Activated CD4-positive, alpha-beta T cell treated with anti-CD3 and anti-CD28 coated beads, Interleukin-2, amount 50 U/mL, for 16 hours (primary cell): ENCODE measurements at regions not wholly inside any gene's neighbourhood (a gene's known extent, or its start where the extent isn't known, plus 50 kb on each side); places are given as distances from the start of the nearest gene placed in this dataset.

Experiments
- DNase-seq: peaks from one replicate; pipeline ENCODE4 v3.0.0-alpha.2; 2020

GRCh38 chr5:174236070-174236469 lies 190.6 kb downstream of the NSG2 start:
- no peak for DNase-seq

GRCh38 chr5:174239718-174240117 lies 194.2 kb downstream of the NSG2 start:
- no peak for DNase-seq

GRCh38 chr5:174242573-174242972 lies 197.1 kb downstream of the NSG2 start:
- DNase-seq = no peak

GRCh38 chr5:174243904-174244303 lies 198.4 kb downstream of the NSG2 start:
- no peak for DNase-seq

GRCh38 chr5:174245516-174246075 lies 200.1 kb downstream of the NSG2 start:
- DNase-seq = no peak

- no peak for DNase-seq
These were observed 201.2 kb downstream of the NSG2 start for GRCh38 chr5:174246743-174247142.

- DNase-seq = no peak
These were observed 201.8 kb downstream of the NSG2 start for GRCh38 chr5:174247301-174247700.

- no peak for DNase-seq
These were observed 205.9 kb downstream of the NSG2 start for GRCh38 chr5:174251305-174252000.

GRCh38 chr5:174252121-174252520 lies 206.6 kb downstream of the NSG2 start:
- DNase-seq = no peak

GRCh38 chr5:174259696-174260420 lies 214.4 kb downstream of the NSG2 start:
- DNase-seq = no peak

- no peak for DNase-seq
These were observed 225.8 kb downstream of the NSG2 start for GRCh38 chr5:174271316-174271715.

- no peak for DNase-seq
These were observed 227.2 kb downstream of the NSG2 start for GRCh38 chr5:174272671-174273070.

- DNase-seq = no peak
These were observed 227.8 kb downstream of the NSG2 start for GRCh38 chr5:174273325-174273724.

- no peak for DNase-seq
These were observed 230.5 kb downstream of the NSG2 start for GRCh38 chr5:174275959-174276358.

- no peak for DNase-seq
These were observed 235.7 kb downstream of the NSG2 start for GRCh38 chr5:174281089-174281760.

GRCh38 chr5:174281855-174282254 lies 236.3 kb downstream of the NSG2 start:
- DNase-seq = no peak

- no peak for DNase-seq
These were observed 236.9 kb downstream of the NSG2 start for GRCh38 chr5:174282391-174282790.

GRCh38 chr5:174283211-174284005 lies 237.9 kb downstream of the NSG2 start:
- DNase-seq = no peak

GRCh38 chr5:174284873-174285272 lies 239.4 kb downstream of the NSG2 start:
- DNase-seq = no peak

- no peak for DNase-seq
These were observed 242.3 kb downstream of the NSG2 start for GRCh38 chr5:174287761-174288160.

- no peak for DNase-seq
These were observed 242.9 kb downstream of the NSG2 start for GRCh38 chr5:174288439-174288838.

- no peak for DNase-seq
These were observed 245.7 kb downstream of the NSG2 start for GRCh38 chr5:174291162-174291561.

- no peak for DNase-seq
These were observed 246.8 kb downstream of the NSG2 start for GRCh38 chr5:174292348-174292747.
